MM.1S (cell line): ENCODE measurements at regions not wholly inside any gene's neighbourhood (a gene's known extent, or its start where the extent isn't known, plus 50 kb on each side); places are given as distances from the start of the nearest gene placed in this dataset.

Experiments used
- DNase-seq: peaks from one replicate; pipeline ENCODE4 v3.0.0-alpha.2; 2015
- H2AFZ ChIP-seq: fragments of 300-600 bp; sonication (generic); 2 replicates; pipeline ENCODE4 v1.6.0; 2016; ENCODE audit warnings: antibody characterized with exemption, low read length
- H3F3A ChIP-seq: fragments of 300-600 bp; sonication (generic); 2 replicates; pipeline ENCODE4 v1.6.1; 2016; ENCODE audit warnings: mild to moderate bottlenecking, antibody characterized with exemption, low read length, moderate library complexity, mixed read lengths; ENCODE audit not compliant: insufficient read depth
- H3K27ac ChIP-seq: fragments of 300-600 bp; sonication (generic); 2 replicates; pipeline ENCODE4 v1.5.1; 2016; ENCODE audit warnings: mild to moderate bottlenecking, low read length
- H3K27me3 ChIP-seq: fragments of 300-600 bp; sonication (generic); replicated peaks from 2 replicates; pipeline ENCODE4 v1.6.0; 2016; ENCODE audit warnings: low read length; ENCODE audit not compliant: insufficient read depth
- H3K36me3 ChIP-seq: fragments of 300-600 bp; sonication (generic); replicated peaks from 2 replicates; pipeline ENCODE4 v1.6.1; 2016; ENCODE audit warnings: mild to moderate bottlenecking, low read length, mixed read lengths; ENCODE audit not compliant: insufficient read depth
- H3K4me1 ChIP-seq: fragments of 300-600 bp; sonication (generic); 2 replicates; pipeline ENCODE4 v1.6.1; 2016; ENCODE audit warnings: low read length, mixed read lengths
- H3K4me2 ChIP-seq: fragments of 300-600 bp; sonication (generic); 2 replicates; pipeline ENCODE4 v1.6.0; 2016; ENCODE audit warnings: low read depth, low read length
- H3K4me3 ChIP-seq: fragments of 300-600 bp; sonication (generic); 2 replicates; pipeline ENCODE4 v1.5.1; 2016; ENCODE audit warnings: low read length, mixed read lengths
- H3K79me2 ChIP-seq: fragments of 300-600 bp; sonication (generic); 2 replicates; pipeline ENCODE4 v1.6.1; 2016; ENCODE audit warnings: mixed run types, low read length, mixed read lengths
- H3K9ac ChIP-seq: fragments of 300-600 bp; sonication (generic); 2 replicates; pipeline ENCODE4 v1.6.1; 2016; ENCODE audit warnings: low read length, mixed read lengths
- H3K9me2 ChIP-seq: fragments of 300-600 bp; sonication (generic); replicated peaks from 2 replicates; pipeline ENCODE4 v1.6.1; 2016; ENCODE audit warnings: mild to moderate bottlenecking, low read length, mixed read lengths; ENCODE audit not compliant: insufficient read depth
- H3K9me3 ChIP-seq: fragments of 300-600 bp; sonication (generic); replicated peaks from 2 replicates; pipeline ENCODE4 v1.6.1; 2016; ENCODE audit warnings: mild to moderate bottlenecking, low read length, mixed read lengths; ENCODE audit not compliant: insufficient read depth
- H4K20me1 ChIP-seq: fragments of 300-600 bp; sonication (generic); 2 replicates; pipeline ENCODE4 v1.6.1; 2016; ENCODE audit warnings: mild to moderate bottlenecking, low read length, moderate library complexity, mixed read lengths; ENCODE audit not compliant: insufficient read depth
- EZH2 ChIP-seq: fragments of 300-600 bp; sonication (generic); optimal IDR thresholded peaks from 2 replicates; pipeline ENCODE3; 2017; ENCODE audit warnings: low read depth, mild to moderate bottlenecking, antibody characterized with exemption, low read length, mixed read lengths
- EZH2phosphoT487 ChIP-seq: fragments of 300-600 bp; sonication (generic); IDR thresholded peaks from 2 replicates; pipeline ENCODE4 v1.6.1; 2018; ENCODE audit warnings: antibody characterized with exemption, low read length
- TF ChIP-seq, protein P1 (sequence below): fragments of 300-600 bp; sonication (generic); IDR thresholded peaks from 2 replicates; pipeline ENCODE4 v1.5.1; 2016; ENCODE audit warnings: antibody characterized with exemption, low read length, mixed read lengths

DNA sequence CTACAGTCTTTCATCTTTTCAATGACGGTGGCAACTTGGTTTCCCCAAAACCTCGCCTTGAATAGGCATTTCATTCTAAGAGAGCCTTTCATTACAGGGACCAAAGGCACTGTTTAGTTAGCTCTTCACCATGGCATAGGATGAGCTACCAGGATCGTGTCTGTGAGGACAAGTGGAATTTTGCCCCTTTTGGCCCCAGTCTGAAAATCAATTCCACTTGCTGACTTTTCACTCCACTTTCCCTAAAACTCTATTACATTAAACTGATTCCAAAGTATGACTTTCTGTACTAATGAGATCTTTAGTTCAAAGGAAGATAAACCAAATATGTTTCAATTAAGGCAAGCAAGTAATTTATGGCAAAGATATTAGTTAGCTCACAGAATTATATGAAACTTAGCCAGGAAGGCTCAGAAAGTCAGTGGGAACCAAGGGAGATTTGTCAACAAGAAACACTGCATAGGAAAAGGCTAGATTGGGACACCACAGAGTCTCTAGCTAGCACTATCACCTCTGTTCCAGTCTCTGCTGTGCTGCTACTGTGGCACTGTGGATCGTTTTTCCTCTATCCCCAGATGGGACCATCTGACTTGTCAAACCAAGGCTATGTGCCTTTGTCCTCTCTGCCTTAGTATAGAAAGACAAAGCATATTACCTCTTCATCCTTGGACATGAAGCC, 145.6 kb downstream of the SLC7A11 start:
- Histone ChIP-seq H3K27ac (no peak overlapping the region), H2AFZ (no peak overlapping the region), H3F3A (no peaks in the 10 kb centered on the region), H4K20me1 (no peaks in the 10 kb centered on the region), H3K79me2 (no peaks in the 10 kb centered on the region), H3K9ac (no peak overlapping the region), H3K4me3 (no peak overlapping the region), H3K4me2 (no peak overlapping the region), H3K27me3 (no peaks in the 10 kb centered on the region), H3K4me1 (no peaks in the 10 kb centered on the region), H3K9me3 (no peaks in the 10 kb centered on the region), H3K9me2 (no peaks in the 10 kb centered on the region), H3K36me3 (no peaks in the 10 kb centered on the region)
- no peak for DNase-seq
- TF ChIP-seq, protein P1, sequence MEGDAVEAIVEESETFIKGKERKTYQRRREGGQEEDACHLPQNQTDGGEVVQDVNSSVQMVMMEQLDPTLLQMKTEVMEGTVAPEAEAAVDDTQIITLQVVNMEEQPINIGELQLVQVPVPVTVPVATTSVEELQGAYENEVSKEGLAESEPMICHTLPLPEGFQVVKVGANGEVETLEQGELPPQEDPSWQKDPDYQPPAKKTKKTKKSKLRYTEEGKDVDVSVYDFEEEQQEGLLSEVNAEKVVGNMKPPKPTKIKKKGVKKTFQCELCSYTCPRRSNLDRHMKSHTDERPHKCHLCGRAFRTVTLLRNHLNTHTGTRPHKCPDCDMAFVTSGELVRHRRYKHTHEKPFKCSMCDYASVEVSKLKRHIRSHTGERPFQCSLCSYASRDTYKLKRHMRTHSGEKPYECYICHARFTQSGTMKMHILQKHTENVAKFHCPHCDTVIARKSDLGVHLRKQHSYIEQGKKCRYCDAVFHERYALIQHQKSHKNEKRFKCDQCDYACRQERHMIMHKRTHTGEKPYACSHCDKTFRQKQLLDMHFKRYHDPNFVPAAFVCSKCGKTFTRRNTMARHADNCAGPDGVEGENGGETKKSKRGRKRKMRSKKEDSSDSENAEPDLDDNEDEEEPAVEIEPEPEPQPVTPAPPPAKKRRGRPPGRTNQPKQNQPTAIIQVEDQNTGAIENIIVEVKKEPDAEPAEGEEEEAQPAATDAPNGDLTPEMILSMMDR = no peak
- TF ChIP-seq EZH2 (no peak), EZH2phosphoT487 (no peak)

DNA sequence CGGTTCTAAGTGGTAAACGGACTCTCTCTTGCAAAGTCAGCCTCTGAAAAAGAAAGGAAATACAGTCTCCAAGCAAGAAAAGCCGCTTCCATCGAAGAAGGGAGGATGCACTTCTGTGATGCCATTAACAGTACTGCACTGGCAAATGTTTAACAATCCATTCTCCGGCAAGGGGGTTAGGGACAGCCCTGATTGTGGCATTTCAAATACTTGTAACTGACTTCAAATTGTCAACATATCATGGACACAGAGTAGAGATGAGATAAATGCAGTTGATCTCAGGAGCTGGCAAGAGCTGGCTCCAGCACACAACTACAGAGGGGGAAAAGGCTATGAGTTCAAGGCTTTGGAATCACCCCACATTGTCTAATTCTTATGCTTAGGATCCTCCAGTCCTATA, 146.8 kb downstream of the SLC7A11 start:
- H3K79me2 ChIP-seq = no peaks in the 10 kb centered on the region
- H2AFZ ChIP-seq = no peak overlapping the region
- no peak overlapping the region for H3K27ac ChIP-seq
- H3K9me3 ChIP-seq = no peaks in the 10 kb centered on the region
- no peak overlapping the region for H3K4me3 ChIP-seq
- H3K36me3 ChIP-seq = no peaks in the 10 kb centered on the region
- no peak for TF ChIP-seq EZH2phosphoT487
- no peak for TF ChIP-seq EZH2
- TF ChIP-seq, protein P1 = no peak
- H3K9me2 ChIP-seq = no peaks in the 10 kb centered on the region
- H4K20me1 ChIP-seq = no peaks in the 10 kb centered on the region
- H3F3A ChIP-seq = no peaks in the 10 kb centered on the region
- DNase-seq = no peak
- H3K4me2 ChIP-seq = no peak overlapping the region
- no peak overlapping the region for H3K9ac ChIP-seq
- no peaks in the 10 kb centered on the region for H3K4me1 ChIP-seq
- H3K27me3 ChIP-seq = no peaks in the 10 kb centered on the region

DNA sequence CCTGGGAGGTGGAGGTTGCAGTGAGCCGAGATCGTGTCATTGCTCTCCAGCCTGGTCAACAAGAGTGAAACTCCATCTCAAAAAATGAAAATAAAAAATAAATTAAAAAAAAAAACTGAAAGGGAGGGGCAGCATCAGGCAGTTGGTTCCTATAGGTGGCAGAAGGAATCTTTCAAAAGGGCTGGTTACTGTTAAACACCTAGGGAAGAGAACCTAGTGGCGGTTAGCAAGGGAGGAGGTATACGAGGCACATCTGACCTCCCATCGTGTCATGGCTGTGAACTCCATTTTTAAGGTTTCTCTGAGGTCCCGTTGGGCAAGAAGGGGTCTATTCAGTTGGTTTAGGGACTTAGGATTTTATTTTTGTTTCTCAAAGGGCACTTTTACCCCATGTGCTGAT, 150.1 kb downstream of the SLC7A11 start:
- H3K9me3 ChIP-seq = no peaks in the 10 kb centered on the region
- no peaks in the 10 kb centered on the region for H3K9me2 ChIP-seq
- no peaks in the 10 kb centered on the region for H3K4me1 ChIP-seq
- H4K20me1 ChIP-seq = no peaks in the 10 kb centered on the region
- no peaks in the 10 kb centered on the region for H3K27me3 ChIP-seq
- H3K27ac ChIP-seq = no peak overlapping the region
- H3K4me2 ChIP-seq = no peak overlapping the region
- no peak for TF ChIP-seq EZH2
- TF ChIP-seq, protein P1 = no peak
- TF ChIP-seq EZH2phosphoT487 = no peak
- no peak overlapping the region for H3K9ac ChIP-seq
- no peaks in the 10 kb centered on the region for H3K79me2 ChIP-seq
- no peak overlapping the region for H3K4me3 ChIP-seq
- no peaks in the 10 kb centered on the region for H3F3A ChIP-seq
- no peaks in the 10 kb centered on the region for H3K36me3 ChIP-seq
- H2AFZ ChIP-seq = no peak overlapping the region
- no peak for DNase-seq
